ENCODE measurements at regions not wholly inside any gene's neighbourhood (a gene's known extent, or its start where the extent isn't known, plus 50 kb on each side); places are given as distances from the start of the nearest gene placed in this dataset.

DNA sequence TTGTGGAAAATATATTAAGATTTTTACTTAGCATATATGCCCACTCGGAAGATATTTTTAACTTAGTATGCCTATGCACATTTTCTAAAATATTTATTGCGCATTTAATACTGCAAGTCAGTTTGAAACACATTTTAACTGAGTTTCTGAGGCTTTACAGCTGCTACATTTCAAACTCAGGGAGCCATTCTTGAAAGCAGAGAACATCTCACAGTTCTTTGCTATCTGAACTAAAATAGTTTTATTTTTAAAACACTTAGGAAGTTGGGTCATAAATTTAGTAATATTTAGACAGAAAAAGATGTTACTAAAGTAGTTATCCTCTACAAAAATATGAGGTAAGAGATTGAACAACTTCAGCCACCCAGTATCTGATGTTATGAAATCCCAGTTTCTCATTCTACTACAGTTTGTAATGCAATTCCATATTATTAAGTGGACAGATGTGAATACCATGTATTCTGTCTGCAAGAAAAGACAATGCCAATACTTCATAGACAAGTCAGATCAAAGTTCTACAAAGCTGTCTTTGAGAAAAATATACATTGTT, 409.9 kb upstream of the EDIL3 start:
- no peak for DNase-seq (ENCODE audit: low spot score)
- H3K9me3 ChIP-seq (ENCODE audit: low read length), result no peaks in the 10 kb centered on the region
- intact Hi-C loops (cut with micrococcal nuclease; ENCODE audit: unreplicated experiment) (no loop called here), in situ Hi-C loops (cut with HindIII; ENCODE audit: extremely low pct_ligation_motif_present, low pct_unique_long_range_greater_than_20kb) (no loop called here)
- no peak for FAIRE-seq
- no peaks in the 10 kb centered on the region for H3K27me3 ChIP-seq (ENCODE audit: control insufficient read depth in 1 of 2, insufficient read depth in 2 of 2, low read length in 2 of 2)
- no TSS peak for BruUV-seq (replicated peaks)
- H3K27ac ChIP-seq (ENCODE audit: extremely low read length, insufficient read depth, low read length), result no peak overlapping the region
- no peaks in the 10 kb centered on the region for H3K36me3 ChIP-seq (replicated peaks in 1 of 2; ENCODE audit: control insufficient read depth in 1 of 2, insufficient read depth in 2 of 2, low read length in 2 of 2)
- ChIA-PET CTCF (ENCODE audit: low intra/inter-chr PET ratio, low total read pairs) (no interaction called here), POLR2A (no interaction called here)
- no peak overlapping the region for H2AFZ ChIP-seq (ENCODE audit: low read length)
- WGBS (ENCODE audit: low lambda C conversion rate), result 3% methylated on average over 2 of the region's 2 CpGs
- TF ChIP-seq, protein P1, sequence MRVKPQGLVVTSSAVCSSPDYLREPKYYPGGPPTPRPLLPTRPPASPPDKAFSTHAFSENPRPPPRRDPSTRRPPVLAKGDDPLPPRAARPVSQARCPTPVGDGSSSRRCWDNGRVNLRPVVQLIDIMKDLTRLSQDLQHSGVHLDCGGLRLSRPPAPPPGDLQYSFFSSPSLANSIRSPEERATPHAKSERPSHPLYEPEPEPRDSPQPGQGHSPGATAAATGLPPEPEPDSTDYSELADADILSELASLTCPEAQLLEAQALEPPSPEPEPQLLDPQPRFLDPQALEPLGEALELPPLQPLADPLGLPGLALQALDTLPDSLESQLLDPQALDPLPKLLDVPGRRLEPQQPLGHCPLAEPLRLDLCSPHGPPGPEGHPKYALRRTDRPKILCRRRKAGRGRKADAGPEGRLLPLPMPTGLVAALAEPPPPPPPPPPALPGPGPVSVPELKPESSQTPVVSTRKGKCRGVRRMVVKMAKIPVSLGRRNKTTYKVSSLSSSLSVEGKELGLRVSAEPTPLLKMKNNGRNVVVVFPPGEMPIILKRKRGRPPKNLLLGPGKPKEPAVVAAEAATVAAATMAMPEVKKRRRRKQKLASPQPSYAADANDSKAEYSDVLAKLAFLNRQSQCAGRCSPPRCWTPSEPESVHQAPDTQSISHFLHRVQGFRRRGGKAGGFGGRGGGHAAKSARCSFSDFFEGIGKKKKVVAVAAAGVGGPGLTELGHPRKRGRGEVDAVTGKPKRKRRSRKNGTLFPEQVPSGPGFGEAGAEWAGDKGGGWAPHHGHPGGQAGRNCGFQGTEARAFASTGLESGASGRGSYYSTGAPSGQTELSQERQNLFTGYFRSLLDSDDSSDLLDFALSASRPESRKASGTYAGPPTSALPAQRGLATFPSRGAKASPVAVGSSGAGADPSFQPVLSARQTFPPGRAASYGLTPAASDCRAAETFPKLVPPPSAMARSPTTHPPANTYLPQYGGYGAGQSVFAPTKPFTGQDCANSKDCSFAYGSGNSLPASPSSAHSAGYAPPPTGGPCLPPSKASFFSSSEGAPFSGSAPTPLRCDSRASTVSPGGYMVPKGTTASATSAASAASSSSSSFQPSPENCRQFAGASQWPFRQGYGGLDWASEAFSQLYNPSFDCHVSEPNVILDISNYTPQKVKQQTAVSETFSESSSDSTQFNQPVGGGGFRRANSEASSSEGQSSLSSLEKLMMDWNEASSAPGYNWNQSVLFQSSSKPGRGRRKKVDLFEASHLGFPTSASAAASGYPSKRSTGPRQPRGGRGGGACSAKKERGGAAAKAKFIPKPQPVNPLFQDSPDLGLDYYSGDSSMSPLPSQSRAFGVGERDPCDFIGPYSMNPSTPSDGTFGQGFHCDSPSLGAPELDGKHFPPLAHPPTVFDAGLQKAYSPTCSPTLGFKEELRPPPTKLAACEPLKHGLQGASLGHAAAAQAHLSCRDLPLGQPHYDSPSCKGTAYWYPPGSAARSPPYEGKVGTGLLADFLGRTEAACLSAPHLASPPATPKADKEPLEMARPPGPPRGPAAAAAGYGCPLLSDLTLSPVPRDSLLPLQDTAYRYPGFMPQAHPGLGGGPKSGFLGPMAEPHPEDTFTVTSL (CRISPR knock-in tag; IDR thresholded peaks at IDR 0.05; ENCODE audit: borderline replicate concordance), result no peak
- TF ChIP-seq PLRG1 (conservative IDR thresholded peaks at IDR 0.05), result no peak
- no peaks in the 10 kb centered on the region for H4K20me1 ChIP-seq (ENCODE audit: insufficient read depth, low read length)
- ATAC-seq, result no peak
- no peak overlapping the region for H3K4me2 ChIP-seq (ENCODE audit: low read depth, low read length)
- H3K9ac ChIP-seq (ENCODE audit: insufficient read depth, low read depth, low read length), result no peak overlapping the region
- H3K4me1 ChIP-seq (ENCODE audit: insufficient read depth, low read length), result no peaks in the 10 kb centered on the region
- no peak overlapping the region for H3K4me3 ChIP-seq (replicated peaks in 1 of 3; ENCODE audit: insufficient read depth in 1 of 3, low read depth in 2 of 3, low read length in 3 of 3)
- H3K79me2 ChIP-seq (ENCODE audit: insufficient read depth, low read length), result no peaks in the 10 kb centered on the region

DNA sequence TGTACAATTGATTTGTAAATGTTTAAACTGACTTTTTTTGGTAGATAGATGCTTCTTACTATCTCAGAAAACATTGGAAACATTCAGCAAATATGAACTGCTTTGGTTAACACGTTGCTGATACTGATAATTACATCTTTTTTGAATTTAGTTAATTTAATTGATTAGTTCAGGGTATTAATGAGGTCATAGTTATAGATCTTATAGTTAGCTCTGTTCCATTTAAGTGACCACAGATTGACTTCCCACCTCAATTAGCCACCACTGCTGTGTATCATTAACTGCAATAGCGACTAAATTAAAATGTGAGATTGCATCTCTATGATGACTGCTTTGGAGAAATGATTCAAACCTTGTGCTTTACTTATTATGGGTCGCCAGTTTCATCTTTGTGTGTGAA, 407.1 kb upstream of the EDIL3 start:
- WGBS (ENCODE audit: low lambda C conversion rate), result 0% methylated on average over 3 of the region's 3 CpGs
- FAIRE-seq, result no peak

More for the DNA sequence above, 407.1 kb upstream of the EDIL3 start:
- ATAC-seq, result no peak
- no peaks in the 10 kb centered on the region for H3K27me3 ChIP-seq (ENCODE audit: control insufficient read depth in 1 of 2, insufficient read depth in 2 of 2, low read length in 2 of 2)
- no peaks in the 10 kb centered on the region for H3K9me3 ChIP-seq (ENCODE audit: low read length)
- ChIA-PET POLR2A (no interaction called here), CTCF (ENCODE audit: low intra/inter-chr PET ratio, low total read pairs) (no interaction called here)
- H3K9ac ChIP-seq (ENCODE audit: insufficient read depth, low read depth, low read length), result no peak overlapping the region
- H3K4me3 ChIP-seq (replicated peaks in 1 of 3; ENCODE audit: insufficient read depth in 1 of 3, low read depth in 2 of 3, low read length in 3 of 3), result no peak overlapping the region
- in situ Hi-C loops (cut with HindIII; ENCODE audit: extremely low pct_ligation_motif_present, low pct_unique_long_range_greater_than_20kb), result no loop called here
- no peak overlapping the region for H2AFZ ChIP-seq (ENCODE audit: low read length)
- intact Hi-C loops (cut with micrococcal nuclease; ENCODE audit: unreplicated experiment), result no loop called here
- TF ChIP-seq ZNF790 (CRISPR knock-in tag; IDR thresholded peaks at IDR 0.05; ENCODE audit: borderline replicate concordance), result no peak
- no peak for TF ChIP-seq ARNTL (CRISPR knock-in tag; IDR thresholded peaks at IDR 0.05)
- no peak for TF ChIP-seq ZNF446 (CRISPR knock-in tag; IDR thresholded peaks at IDR 0.05)
- no peak for TF ChIP-seq SMYD3 (CRISPR knock-in tag; IDR thresholded peaks at IDR 0.05)
- TF ChIP-seq POLR2A (IDR thresholded peaks at IDR 0.05; ENCODE audit: insufficient read depth in 1 of 2, low read depth in 2 of 2, low read length in 2 of 2), result no peak
- BruUV-seq (replicated peaks), result no TSS peak
- no peak overlapping the region for H3K4me2 ChIP-seq (ENCODE audit: low read depth, low read length)
- no peak for DNase-seq (ENCODE audit: low spot score)
- H3K79me2 ChIP-seq (ENCODE audit: insufficient read depth, low read length), result no peaks in the 10 kb centered on the region
- no peaks in the 10 kb centered on the region for H3K36me3 ChIP-seq (replicated peaks in 1 of 2; ENCODE audit: control insufficient read depth in 1 of 2, insufficient read depth in 2 of 2, low read length in 2 of 2)
- no peaks in the 10 kb centered on the region for H4K20me1 ChIP-seq (ENCODE audit: insufficient read depth, low read length)
- H3K27ac ChIP-seq (ENCODE audit: extremely low read length, insufficient read depth, low read length), result no peak overlapping the region
- no peaks in the 10 kb centered on the region for H3K4me1 ChIP-seq (ENCODE audit: insufficient read depth, low read length)

Measured in HepG2 (cell line).